Raji (cell line): ENCODE measurements at regions not wholly inside any gene's neighbourhood (a gene's known extent, or its start where the extent isn't known, plus 50 kb on each side); places are given as distances from the start of the nearest gene placed in this dataset.

ENCODE experiments used
- POLR2A ChIP-seq: IDR thresholded peaks from 2 replicates; pipeline ENCODE4 v1.6.1; 2011; ENCODE audit warnings: low read depth, low read length, control low read depth; ENCODE audit not compliant: insufficient read depth

DNA sequence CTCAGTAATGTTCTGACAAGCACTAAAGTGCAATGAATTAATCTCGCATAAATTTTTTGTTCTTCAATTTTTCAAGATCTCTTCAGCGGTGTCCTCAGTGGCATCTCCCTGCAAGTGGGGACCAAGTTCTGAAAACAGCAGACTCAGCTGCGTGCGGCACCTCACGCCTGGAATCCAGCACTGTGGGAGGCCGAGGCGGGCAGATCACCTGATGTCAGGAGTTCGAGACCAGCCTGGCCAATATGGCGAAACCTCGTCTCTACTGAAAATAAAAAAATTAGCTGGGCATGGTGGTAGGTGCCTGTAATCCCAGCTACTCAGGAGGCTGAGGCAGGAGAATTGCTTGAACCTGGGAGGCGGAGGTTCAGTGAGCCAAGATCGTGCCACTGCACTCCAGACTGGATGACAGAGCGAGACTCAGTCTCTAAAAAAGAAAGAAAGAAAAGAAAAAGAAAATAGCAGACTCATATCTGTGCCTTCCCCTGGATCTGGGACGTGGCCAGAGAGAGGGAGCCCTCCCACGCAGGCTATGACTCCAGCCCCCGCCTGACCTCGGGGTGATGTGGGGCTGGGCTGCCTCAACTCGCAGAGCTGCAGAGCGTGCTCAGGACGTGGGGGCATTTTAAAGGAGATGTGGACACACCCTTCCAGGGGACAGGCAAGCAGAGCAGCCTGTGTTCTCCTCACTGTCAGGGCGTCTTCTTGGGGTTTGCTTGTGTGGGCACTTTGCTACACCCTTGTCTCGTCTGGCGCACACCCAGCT lies 346.6 kb downstream of the BRD1 start:
- no peak for TF ChIP-seq POLR2A

DNA sequence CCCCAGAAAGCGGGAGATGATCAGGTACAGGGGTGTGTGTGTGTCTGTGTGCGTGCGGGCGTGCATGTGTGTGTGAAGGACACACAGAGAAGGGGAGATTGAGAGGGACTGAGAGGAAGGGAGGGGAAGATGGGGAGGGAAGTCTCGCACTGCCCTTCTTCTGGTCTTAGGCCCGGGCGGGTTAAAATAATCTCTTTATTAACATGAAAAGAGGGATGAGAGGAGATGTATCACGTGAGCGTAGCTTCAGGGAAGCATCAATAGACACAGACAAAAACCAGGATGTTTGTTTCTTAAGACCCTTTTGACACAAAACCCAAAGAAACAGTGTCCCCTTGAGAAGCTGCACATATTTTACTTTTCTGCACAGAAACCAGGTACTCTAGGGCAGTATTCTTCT lies 347.3 kb downstream of the BRD1 start:
- TF ChIP-seq POLR2A, result no peak

DNA sequence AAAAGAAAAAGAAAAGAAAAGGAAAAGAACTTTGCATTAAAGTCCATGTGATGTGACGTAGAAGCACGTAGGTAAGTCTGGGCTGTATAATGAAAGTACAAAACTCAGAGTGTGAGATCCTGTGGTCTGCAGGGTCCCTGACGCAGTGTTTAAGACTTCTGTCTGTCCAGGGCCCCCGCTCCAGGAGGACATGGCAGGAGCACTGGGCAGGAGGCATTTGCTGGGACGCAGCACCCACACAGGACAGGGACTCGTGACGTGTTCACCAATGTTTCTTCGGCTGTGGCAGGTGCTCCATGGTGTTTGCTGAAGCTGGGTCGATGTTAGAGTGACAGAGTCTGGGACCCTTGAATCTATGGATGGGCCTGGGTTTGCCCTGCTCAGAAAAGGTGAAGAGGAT lies 348.1 kb downstream of the BRD1 start:
- TF ChIP-seq POLR2A, result no peak

DNA sequence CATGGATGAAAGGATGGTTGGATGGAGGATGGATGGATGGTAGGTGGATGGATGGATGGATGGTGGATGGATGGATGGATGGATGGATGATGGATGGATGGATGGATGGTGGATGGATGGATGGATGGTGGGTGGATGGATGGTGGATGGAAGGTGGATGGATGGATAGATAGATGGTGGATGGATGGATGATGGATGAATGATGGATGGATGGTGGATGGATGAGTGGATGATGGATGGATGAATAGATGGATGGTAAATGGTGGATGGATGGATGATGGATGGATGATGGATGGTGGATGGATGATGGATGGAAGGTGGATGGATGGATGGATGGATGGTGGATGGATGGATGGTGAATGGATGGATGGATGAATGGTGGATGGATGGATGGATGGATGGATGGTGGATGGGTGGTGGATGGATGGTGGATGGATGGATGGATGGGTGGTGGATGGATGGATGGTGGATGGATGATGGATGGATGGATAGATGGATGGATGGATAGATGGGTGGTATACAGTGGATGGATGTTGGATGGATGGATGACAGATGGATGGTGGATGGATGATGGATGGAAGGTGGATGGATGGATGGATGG lies 350.8 kb downstream of the BRD1 start:
- TF ChIP-seq POLR2A, result no peak

DNA sequence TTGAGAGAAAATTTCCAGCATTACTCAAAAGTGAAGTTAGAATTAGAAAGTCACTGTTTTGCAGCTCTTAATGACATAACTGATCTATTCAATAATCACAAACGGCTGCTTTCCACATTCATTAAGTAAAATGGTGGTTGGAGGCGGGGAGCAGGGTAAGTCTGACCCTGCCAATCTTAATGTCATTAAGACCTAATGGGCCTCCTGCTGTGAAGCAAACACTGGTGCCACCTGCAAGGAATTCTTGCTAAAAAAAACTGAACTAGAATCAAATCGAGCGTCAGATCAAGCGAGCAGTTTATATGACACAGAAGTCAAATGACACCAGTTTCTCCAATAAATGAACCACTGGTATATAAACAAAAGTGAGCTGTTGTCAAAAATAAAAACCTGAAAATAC lies 351.5 kb downstream of the BRD1 start:
- TF ChIP-seq POLR2A, result no peak

DNA sequence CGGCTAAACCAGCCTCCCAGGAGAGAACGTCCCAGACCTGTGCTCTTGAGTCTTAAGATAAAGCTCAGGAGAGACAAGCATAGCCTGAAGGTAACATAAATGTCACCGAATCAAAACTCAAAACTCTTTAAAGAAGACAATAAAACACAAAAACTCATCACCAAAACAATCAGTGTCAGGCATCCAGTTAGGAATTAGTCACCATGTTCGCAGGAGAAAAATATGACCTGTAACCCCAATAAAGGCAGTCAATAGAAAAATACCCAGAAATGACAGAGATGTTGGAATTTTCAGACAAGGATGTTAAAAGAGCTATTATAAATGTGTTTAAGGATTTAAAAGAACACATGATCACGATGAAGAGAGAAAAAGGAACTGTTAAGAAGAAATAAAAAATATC lies 352.4 kb downstream of the BRD1 start:
- no peak for TF ChIP-seq POLR2A

DNA sequence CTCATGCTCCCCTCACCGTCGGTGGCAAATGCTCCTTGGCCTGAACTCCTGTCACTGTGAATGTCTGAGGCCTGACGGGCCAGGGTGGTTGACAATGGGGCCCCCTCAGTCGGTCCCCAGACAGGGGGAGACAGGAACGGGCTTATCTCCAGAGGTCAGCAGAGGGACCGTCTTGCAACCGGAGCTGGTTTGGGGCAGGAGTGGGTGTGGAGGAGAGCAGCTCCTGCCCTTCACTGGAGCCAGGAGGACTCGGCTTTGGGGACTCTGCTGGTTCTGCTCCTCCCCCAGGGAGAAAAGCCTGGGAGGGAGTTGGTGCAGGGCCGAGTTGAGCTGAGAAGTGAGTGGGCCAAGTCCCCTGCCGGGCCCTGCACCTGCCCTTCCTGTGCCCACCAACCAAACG lies 354.4 kb downstream of the BRD1 start:
- TF ChIP-seq POLR2A, result no peak

DNA sequence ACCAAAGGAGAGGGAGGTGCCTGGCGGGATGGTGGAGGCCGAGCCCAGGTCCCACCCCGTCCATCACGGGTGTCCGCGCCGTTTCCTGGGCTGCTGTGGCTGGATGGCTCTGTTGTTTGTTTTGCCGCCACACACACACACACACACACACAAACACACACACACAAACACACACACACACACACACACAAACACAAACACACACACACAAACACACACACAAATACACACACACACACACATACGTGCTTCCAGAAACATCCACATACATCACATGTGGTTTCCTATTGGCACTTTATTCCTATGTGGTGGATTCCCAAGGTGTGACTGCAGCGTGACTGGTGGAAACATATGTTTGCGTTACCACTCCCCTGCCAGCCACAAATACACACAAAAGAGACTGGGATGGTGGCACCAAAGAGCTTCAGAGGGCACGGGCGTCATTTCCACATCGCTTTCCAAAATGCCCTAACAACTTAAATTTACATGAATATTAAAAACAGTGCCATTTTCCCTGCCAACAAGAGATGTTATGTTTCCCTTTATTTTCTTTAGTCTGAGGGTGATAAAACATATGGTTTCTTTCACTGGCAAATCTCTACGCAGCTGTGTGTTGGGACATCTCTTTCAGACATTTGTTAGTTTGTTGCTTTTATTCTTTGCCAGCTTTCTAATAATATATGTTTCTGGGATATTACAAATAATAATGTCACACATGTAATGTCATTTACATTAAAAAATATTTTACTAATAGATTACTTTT lies 356.8 kb downstream of the BRD1 start:
- TF ChIP-seq POLR2A, result no peak

DNA sequence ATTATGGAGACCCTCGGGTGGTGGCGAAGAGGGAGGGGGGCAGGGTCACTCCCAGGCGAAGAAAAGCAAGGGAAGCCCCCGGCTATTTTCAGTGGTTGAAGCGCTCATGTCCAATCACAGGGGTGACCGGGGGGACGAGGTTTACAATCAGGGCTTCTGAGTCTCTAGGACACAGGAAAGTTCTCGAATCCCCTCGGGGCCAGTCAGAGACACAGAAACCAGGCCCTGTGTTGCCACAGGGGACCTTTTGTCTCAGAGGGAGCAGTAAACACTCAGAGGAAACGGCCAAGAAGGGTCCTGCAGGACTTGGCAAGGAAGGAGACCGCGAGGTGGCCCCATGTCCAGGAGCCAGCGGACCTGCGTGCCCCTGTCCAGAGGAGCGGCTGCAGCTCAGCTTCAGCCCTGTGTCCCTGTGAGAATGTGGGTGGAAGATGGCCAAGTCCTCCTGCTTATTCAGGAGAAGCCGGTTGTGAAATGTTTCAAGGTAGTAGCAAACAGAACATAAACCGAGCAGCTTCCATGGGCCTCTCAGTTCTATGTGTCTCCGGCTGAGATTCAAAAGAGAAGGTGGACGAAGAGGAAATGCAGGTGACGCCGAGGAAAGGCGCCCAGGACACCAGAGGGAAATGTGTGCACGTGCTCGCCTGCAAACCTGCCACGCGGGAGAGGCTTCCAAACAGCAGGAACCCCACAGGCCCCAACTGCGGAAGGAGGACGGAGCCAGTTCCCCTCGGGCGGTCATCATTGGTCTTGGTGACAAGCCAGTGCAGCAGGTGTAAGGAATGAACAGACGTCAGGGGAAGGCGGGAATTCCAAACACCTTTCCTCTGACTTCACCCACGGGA lies 357.6 kb downstream of the BRD1 start:
- no peak for TF ChIP-seq POLR2A

DNA sequence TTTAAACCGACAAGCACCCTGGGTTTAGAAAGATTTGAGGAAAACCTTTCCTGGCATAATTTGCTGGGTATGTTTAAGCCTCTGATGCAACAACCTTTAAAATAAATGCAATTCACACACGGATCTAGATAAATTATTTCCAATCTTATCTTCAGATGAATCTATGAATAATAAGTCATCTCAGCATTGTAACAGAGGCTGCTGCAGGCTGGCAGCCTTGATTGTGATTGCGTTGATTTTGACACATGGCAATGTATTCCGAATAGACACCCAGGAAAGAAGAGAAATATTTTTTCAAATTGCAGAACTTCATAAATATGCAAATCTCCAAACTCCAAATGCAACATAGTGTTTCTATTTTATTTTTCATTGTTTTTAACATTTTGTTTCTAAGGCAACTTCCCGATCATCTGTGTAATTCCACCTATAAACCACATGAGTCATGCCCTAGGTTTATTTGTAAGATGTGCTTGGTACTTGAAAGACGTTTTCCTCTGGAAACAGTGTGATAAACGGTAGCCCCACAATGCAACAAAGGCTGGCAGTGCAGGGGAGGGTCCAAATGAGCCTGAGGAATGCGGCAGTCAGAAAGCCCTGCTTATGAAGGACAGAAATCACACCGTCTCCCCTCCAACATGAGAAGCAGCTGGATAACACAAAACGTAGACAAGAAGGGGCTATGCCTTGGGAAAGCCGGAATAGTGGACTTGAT lies 359.0 kb downstream of the BRD1 start:
- TF ChIP-seq POLR2A, result no peak

DNA sequence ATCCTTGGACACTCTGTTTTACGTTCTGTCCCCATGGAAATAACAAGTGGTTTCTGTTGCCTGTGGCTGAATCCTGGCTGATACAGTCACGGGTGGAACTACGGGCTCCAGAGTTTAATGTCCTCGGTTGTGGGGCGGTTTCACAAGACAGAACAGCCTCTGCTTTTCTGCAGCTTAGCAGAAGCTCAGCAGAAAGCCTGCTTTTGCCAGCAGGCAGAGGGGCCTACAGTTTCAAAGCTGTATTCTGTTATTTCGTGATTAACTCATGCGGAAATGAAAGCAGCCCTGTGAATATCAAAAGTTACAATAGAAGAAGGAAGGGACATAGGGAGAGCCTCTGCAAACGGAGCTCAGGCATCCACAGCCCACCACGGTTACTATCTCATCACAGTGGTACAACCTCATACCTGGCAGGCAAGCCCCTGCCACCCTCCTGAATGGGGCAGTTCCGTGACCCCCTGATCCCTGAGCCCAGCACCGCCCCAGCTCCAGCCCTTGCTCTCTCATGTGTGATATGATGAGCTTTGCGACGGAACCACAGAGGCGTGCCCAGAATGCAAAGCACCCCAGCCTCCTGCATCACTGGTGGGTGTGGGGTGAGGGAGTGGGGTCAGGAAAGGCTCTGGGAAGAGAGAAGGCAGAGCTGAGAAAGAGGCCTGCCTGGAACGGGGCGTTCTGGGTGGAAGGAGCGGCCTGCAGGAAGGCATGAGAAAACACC lies 360.6 kb downstream of the BRD1 start:
- TF ChIP-seq POLR2A, result no peak

DNA sequence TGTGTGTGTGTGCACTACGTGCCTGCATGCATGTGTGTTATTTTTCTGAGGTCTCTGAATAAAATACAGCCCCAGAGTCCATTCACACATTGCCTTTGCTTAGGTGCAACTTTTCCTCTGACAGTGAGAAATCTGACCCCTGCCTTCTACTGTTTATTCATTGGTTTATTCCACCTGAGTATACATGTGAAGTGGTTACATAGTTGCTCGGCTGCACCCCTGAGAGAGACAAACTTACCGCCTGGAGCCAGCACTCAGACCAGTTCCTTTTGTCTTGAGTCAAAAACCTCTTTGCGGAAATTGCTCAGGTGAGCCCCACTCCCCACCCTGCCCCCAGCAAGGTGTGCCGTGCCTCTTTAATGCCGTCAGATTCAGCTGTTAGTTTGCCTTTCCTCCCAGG lies 363.6 kb downstream of the BRD1 start:
- no peak for TF ChIP-seq POLR2A

DNA sequence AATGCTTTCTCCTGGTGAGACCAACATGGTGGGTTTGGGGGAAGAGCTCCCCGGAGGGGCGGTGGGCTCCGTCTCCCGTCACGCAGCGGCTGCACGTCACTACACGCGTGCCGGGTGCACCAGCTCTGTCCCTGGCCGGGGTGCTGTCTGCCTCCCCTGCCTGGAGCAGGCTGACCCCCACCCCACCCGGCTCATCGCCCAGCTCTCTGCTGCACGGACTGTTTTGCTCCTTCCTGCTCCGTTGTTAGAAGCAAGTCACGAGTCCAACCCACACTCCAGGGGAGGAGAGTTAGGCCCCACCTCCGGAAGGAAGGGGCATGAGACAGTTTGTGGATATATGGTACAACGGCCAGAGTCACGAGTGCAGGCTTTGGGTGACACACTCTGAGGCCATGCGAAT lies 364.9 kb downstream of the BRD1 start:
- TF ChIP-seq POLR2A, result no peak

DNA sequence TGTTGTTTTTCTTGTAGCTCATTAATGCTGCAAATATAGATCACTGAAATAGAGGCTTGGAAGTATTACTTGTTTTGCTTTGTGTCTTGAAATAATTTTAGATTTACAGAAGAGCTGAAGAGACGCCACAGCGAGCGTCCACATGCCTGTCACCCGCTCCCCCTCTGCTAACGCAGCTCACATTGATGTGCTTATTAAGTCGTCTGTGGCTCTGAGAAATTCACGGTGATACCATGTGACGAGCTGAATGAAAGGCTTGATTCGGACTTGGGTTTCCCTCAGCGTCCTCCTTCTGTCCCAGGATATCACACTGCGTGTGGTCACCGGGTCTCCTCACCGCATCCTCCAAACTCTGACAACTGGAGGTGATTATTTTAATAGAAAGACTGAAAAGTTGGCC lies 365.4 kb downstream of the BRD1 start:
- no peak for TF ChIP-seq POLR2A
